T-helper 1 cell treated with Interleukin-12 subunit alpha and Interleukin-12 subunit beta and Interleukin-4 antibody, amounts not matched to agents 30 ng/mL and 1 ng/mL, for 36 hours (primary cell): ENCODE measurements at regions not wholly inside any gene's neighbourhood (a gene's known extent, or its start where the extent isn't known, plus 50 kb on each side); places are given as distances from the start of the nearest gene placed in this dataset.

Source experiments
- intact Hi-C: fragments of 100-400 bp; cut with micrococcal nuclease; formaldehyde crosslinking; loops from one replicate; pipeline ENCODE4 v1.15.1; 2024

DNA sequence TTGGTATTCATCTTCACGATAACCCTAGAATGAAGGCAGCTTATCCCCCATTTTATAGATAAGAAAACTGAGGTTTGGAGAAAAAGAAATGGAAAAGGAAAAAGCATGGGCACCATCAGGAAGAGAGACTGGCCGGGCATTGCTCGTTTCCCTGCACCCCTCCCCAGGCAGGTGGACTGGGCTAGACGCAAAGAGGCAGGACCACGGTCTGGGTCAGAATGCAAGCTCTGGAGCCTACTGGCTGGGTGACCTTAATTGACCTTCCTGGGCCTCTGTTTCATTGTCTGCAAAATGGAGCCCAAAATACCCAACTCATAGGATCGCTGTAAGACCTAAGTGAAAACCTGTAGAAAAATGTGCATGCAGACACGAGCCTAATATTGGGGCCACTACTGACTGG lies 135.3 kb upstream of the GLI2 start:
- intact Hi-C loops: no loop called here

DNA sequence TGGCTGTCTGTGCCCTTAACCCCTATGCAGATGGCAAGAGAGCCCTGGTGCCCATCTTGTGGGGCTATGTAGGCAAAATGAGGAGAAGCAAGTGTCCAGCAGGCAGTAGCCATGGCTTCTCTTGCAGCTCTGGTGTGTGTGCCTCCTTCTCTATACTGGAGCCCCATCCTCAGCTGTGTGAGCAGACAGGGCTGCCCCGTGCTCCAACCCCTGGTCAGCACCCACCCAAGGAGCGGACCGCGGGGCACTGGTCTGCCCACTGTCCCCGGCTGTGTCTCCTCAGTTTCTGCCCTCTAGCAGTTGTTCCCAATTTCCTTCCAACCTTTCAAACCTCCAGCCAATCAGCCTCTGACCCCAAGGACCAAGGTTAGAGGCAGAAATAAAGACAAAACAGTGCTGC lies 134.9 kb upstream of the GLI2 start:
- intact Hi-C loops: no loop called here

DNA sequence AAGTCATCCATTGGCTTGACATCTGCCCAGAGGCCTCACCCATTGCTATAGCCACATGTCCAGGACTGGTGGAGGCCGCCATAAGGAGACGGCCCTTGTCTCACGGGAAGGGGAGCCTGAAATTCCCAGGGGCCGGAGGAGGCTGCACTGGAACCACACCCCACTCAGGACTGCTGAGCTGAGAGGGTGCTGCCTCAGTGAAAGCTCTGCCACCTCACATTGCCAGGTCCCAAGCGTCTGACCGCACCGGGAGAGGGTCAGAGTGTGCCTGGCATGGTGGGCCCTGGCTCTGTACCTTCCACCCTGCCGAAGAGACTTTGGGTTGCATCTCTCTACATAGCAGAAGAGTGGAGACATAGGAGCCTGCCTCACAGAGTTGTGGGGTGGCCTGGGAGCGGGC lies 134.1 kb upstream of the GLI2 start:
- intact Hi-C loops: no loop called here

DNA sequence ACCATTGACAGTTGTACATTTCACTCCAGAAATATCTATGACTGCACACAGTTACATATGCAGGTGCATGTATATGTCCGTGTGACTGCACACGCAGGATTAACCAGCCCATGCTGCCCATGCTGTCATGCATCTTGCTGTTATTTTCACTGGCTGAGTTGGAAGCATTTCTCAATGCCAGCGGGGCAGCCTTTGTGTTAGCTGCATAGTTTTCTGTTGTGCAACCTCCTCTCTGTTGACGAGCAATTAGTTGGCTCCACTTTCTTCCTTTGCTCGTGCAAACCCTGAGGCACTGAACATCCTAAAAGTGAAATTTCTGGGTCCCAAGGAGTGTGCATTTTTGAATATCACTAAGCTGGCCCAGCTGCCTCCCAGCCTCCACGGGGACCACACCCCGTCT lies 133.4 kb upstream of the GLI2 start:
- intact Hi-C loops: no loop called here

DNA sequence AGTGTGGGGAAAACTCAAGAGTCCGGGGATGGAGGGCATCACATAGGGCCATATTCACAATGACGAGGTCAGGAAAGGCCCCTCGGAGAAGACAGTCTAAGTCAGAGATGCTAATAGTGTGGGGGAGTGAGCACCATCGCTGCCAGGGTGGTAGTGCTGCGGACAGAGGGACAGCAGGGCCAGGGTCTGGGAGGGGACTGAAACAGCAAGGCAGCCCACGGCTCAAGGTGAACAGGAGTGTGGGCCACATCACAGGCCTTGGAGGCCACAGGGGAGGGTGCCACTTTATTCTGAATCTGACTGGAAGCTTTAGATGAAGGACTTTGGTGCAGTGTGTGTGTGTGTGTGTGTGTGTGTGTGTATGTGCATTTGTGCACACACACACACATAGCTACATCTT lies 130.9 kb upstream of the GLI2 start:
- intact Hi-C loops: no loop called here

DNA sequence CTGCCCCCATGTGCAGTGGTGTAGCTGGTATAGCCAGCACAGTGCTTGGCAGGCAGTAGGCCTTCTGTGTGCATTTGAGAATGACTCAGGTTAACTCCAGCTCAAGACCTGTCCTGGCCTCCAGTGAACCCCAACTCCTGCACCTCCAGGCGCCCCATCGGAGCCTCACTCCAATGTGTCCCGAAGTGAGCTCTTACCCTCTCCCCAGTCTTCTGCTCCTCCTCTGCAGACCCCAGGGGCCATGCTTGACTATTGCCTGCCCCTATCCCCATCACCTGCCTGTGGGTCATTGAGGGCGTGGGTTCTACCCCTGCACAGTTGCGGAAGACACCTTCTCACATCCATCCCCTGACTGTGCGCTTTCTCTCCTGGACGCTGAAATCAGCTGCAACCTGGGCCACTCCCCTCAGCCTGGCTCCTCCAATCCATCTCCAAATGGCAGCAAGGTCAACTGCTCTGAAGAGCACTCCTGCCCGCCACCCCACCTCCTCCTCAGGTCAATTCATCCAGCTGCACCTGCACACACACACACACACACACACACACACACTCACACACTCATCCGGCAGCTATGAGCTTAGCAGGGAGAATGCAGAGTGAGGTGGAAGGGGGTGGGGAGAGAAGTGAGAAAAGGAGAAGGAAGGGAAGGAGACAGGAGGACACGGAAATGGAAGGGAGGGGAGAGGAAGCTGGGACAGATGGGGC lies 130.3 kb upstream of the GLI2 start:
- intact Hi-C loops: no loop called here

DNA sequence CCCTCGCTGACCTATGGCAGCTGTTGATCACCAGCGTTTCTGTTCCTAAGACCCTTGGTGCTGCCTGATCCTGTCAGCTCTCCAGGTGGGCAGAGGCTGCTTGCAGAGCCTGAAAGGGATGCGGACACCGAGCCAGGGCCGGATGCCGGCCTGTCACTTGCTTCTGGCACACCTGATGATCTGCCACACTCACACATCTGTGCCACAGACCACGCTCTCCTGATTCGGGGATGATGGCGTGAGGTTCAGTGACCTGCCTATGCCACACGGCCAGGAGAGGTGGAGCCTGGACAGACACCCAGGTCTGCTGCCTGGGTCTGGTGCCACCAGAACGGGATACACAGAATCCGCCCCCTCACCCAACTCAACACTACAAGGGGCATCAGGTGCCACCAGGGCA lies 129.4 kb upstream of the GLI2 start:
- intact Hi-C loops: no loop called here

DNA sequence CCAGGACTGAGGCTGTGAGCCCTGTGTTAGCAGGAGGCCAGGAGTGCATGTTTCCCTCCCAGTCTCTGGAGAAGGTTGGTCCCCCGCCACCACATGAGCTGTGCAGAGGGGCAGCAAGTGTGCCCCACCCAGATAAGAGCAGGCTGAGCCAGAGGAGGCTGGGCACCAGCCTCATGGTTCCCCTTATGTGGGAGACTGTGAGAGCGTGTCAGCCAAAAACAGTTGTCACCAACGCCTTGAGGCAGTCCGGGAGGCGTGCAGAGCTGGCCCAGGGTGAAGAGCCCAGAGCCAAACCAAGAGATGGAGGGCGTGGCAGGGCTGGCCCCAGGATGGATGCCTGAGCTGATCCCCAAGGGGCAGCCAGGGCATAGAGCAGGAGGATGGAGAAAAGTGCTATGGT lies 128.7 kb upstream of the GLI2 start:
- intact Hi-C loops: no loop called here

DNA sequence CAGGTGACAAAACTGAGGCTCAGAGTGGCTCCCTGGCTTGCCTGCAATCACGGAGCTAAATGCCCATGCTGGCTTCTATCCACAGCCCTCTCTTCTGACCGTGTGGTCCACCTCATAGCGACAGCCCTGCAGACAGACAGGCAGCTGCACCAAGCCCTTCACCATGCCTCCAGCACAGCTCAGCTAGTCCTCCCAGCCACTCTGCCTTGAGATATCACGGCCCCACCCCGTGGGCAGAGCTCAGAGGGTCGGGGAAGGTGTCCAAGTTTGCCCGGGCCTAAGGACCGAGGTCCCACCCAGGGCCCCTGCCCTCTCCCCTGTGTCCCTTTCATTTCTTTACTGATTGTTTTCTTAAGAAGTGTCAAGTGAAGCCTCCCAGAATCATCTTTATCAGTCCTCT lies 128.2 kb upstream of the GLI2 start:
- intact Hi-C loops: no loop called here

DNA sequence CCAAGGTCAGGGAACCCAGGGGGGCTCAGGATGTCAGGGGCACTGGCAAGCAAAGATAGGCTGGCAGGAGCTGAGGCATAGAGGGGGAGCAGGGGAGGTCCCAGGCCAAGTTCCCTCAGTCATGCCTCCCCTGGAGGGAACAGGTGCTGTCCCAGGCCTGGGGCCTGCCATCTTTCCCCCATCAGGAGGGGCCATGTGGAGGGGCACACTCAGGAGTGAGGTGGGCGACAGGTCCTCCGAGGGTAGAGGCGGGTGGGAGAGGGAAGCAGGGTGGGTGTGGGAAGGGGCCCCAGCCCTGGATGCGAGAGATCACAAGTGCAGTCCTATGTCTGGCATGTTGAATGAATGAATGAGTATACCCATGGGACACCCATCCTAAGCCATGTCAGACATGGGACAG lies 127.7 kb upstream of the GLI2 start:
- intact Hi-C loops: no loop called here

DNA sequence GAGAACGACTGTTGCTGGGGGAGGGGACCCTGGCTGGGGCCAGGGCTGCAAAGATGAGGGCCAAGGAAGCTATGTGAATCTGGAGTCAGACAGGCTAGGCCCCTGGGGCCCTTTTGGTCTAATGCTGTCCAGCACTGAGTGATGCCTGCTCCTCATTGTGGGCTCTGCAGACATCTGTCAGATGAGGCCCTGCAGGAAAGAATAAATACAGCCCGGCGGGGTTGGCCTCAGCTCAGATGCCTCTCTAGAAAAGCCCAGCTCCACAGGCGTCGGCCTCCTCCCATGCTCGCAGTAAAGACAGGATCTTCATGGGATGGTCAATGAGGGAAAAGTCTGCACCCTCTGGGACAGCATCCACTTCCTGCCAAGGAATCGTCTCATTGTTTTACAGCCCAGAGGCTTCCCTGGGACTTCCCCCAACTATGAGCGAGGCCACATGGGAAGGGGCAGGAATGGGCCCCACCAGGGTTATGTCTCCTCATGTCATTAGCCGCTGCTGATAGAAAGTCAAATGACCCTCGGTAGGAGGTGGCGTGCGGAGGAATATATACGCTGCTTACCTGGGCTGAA lies 125.8 kb upstream of the GLI2 start:
- intact Hi-C loops: no loop called here

DNA sequence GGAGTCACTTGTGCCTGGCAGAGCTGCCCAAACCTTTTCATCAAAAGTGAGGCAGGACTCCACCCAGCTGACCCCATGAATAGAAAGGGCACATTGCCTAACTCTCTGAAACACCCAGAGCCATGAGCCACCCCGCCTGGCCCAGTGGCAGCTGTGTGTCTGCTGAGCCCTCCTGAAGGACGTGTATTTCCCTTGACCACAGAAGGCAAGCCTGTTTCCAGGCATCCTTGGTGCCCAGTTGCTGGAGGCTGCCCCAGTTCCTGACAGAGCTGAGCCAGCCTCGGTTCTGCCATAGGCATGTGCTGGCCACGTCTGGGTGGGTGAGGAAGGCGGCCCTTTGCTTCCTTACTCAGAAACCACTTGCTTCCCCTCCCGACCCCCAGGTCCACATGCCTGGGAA lies 124.7 kb upstream of the GLI2 start:
- intact Hi-C loops: no loop called here

DNA sequence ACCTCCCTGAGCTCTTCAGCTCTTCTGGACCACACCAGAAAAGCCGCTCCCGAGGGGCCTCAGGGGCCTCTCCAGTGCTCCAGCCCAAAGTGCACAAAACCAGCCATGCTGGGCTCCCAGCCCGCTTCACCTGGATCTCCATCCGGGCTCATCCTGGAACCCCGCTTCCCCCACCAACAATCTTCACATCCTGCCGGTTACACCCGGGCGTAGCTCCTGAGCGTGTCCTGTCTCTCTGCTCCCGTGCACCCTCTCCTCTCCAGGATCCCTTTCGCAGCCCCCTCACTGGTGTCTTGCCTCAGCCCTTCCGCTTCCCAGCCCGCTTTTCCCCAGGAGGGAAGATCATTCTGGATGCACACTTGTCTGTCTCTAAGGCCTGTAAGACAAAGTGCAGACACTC lies 123.7 kb upstream of the GLI2 start:
- intact Hi-C loops: no loop called here

DNA sequence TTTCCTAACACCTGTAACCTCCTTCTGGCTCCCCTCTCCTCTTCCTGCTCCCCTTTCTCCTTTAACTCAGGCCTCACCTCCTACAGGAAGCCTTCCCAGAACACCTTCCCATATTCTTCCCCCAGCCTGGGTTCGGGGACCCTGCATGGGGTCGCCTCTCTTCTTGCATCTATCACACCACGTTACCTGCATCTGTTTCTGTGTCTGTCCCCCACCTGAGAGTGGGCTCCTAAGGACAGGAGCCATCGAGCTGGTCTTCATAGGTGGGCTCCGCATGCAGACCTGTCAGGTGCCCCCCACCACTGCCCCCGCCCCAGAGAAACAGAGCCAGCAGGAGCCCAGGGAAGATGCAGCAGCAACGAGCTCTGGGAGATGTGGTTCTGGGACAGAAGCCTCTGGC lies 123.2 kb upstream of the GLI2 start:
- intact Hi-C loops: no loop called here

DNA sequence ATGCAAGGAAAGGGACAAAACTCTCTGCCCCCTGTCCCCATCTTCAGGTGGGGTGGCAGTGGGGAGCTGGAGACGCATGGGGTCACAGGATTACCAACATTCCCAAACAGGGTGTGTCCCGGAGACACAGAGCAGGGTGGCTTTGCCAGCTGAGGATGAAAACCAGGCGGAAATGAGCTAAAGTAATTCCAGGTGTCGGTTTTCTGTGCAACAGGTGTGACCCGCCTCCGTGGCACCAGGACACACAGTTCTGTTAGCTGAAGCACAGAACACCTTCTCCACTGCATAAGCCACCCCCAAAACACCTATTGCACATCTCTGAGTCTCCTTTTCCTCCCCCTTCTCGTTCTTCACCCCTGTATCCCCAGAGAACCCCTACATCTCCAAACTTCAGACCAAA lies 122.7 kb upstream of the GLI2 start:
- intact Hi-C loops: no loop called here

DNA sequence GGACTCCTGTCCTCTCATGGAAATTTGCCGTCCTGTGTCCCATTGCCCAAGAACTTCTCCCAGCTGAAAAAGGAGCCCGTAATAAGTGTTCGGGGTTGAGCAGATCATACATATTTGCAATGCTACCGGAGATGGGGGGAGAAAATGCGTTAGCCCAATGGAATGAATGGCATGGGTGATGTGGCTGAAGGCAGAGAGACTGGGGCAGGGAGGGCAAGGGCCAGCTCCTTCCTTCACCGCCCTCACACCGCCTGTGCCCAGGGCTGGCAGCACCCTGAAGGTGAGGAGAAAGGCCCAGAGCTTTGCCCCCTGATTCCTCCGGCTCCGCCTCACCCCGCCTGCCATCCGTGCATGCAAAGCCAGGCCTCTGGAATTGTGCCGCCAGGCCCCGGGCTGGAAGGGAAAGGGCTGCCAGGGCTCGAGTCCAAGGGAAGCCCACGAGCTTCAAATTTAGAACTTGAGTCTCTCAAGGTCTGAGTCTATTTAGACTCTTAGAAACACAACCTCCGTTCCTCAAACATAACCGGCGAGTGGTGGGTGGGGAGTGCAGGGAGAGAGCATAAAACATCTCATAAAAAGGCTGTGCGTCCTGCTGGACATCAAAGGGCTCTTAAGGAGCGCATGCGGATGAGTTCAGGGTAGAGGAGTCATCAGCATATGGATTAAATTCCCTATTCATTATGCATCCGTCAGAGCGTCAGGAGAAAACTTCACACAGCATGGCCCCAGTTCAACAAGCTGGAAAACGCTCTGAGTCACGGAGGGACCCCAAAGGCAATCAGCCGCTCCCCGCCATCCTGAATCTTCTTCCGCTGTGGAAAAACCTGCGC lies 121.7 kb upstream of the GLI2 start:
- intact Hi-C loops: no loop called here

DNA sequence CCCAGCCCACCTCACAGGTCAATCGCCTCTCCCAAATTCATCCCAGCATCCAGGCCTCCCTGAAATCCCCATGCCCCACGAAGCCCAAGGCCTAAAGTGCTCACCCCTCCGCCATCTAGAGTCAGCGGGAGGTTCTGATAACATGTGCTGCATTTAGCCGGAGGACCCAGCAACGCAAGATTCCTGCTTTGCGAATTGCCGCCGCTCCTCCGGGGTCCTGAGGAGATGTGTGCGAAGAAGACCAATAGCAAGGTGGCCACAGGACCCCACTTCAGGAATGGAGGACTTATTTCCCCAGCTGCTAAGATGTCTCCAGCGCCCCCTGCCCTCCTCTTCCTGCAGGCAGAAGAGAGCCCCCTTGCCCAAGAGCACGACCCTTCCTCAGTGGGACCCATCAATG lies 120.8 kb upstream of the GLI2 start:
- intact Hi-C loops: no loop called here

DNA sequence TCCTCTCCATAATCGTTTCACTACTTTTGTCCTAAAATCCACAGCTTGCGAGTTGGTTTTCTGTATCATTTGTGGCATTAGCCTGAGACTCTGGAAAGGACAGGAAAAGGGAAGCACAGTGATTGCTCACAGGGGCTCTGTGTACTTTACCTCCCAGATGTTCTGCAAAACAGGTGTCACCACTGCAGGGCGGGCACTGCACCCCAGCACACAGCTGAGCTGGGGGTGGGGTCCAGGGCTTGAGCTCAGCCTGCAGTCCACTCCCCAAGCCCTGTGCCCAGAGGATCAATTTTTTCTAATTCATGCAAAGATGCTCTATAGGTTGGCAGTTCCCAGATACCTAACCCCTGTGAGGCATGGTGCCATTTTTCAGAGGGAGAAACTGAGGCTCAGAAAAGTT lies 119.4 kb upstream of the GLI2 start:
- intact Hi-C loops: no loop called here

DNA sequence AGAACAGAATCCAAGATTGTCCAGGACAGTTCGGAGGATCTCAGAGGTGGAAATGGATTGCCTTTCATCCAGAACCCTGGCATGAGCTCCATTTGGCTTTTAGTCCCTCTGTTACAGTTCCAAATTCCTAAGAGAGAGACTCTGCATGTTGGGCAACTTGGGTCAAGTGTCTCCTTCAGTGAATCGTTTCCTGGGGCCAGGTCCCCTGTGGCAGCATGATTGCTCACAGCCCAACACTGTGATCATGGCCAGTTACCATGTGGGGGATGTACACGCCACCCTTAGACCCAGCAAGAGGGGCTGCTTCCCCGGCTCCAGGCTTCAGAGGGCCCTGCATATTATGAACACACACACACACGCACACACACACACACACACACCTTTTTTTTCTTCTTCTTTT lies 118.6 kb upstream of the GLI2 start:
- intact Hi-C loops: no loop called here

DNA sequence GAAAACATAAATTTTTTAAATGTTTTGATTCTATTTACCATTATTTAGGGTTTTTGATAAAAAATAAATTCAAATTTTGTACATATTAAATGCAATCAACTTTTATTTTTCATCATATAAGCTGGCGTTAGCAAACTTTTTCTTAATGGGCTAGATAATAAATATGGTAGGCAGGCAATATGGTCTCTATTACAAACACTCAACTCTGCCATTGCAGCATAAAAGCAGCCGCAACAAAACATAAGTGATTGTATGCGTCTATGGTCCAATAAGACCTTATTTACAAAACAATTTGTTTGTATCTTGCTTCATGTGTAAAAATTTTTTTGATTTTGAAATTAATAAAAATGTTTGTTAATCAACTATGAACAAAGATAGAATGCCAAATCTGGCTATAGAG lies 116.8 kb upstream of the GLI2 start:
- intact Hi-C loops: no loop called here

DNA sequence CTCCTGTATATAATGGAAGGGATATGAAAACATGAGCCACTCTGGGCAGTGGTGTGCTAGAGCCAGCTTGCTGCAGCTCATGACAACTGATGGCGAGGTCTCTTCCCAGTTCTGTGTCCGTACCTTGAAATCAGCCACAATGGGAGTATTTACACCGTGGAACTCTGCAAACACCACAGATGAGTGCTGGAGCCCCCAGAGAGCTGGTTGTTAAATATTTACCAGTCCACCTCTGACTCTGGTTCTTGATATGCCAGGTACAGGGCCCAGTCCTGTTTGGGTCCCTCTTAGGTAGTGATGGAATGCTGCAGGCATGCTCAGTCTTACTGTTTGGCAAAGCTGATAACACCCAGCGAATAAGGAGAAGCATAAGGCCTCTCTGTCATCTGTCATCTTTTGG lies 116.1 kb upstream of the GLI2 start:
- intact Hi-C loops: no loop called here

DNA sequence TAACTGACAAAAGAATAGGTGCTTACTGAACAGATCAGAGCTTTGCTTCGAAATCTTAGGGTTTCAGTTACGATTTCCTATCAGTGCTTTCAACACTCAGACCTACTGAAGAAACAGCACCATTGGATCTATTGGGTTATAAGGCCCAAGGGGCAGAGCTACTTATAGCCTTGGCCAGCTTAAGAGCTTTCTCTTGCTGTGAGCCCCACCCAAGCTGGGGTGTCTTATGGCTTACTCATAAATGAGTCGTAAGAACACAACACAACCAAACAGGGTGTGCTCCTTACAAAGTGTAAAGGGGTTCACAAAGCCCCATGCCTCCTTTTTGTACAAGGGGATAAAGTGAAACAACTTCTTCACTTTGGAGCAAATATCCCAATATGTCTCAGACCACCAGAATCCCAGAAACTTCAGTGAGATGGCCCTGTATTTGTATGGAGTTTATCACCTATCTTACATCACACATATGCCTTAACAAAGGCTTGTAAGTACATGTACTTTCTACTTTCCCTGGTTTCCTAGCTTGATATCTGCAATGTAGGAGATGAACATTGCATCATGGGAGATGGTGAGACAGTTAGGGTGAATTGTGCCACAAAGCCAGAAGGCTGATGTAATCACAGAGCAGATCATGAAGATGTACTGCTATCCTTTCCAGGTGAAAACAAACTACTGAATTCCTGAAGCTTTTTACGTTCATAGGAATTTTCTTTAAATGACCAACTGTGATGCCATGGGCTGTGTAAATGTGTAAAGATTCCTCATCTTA lies 115.5 kb upstream of the GLI2 start:
- intact Hi-C loops: no loop called here
